B cell (primary cell): ENCODE measurements at regions not wholly inside any gene's neighbourhood (a gene's known extent, or its start where the extent isn't known, plus 50 kb on each side); places are given as distances from the start of the nearest gene placed in this dataset.

Source experiments
- ATAC-seq: fragments of 200-7000 bp; cut with Tn5 transposase; one replicate; pipeline ENCODE4 v1.10.0; 2021; ENCODE audit warnings: low read depth, mild to moderate bottlenecking, moderate number of reproducible peaks, moderate library complexity
- CTCF ChIA-PET: fragments of 350-600 bp; sonication (Branson Sonifier 250); formaldehyde crosslinking; loops from one replicate; lab custom pipeline; 2021; ENCODE audit warnings: antibody characterized with exemption, inconsistent platforms; lab: Charles Lee
- POLR2A ChIA-PET: fragments of 350-600 bp; sonication (Branson Sonifier 250); formaldehyde crosslinking; loops from one replicate; lab custom pipeline; 2021; ENCODE audit warnings: antibody characterized with exemption; lab: Charles Lee
- DNase-seq: peaks from one replicate; pipeline ENCODE4 v3.0.0; 2013
- H2AFZ ChIP-seq: 2 replicates; pipeline ENCODE4 v1.6.1; 2012; ENCODE audit warnings: mild to moderate bottlenecking, low read depth, low read length; ENCODE audit not compliant: insufficient read depth, poor library complexity, severe bottlenecking
- H3K27ac ChIP-seq, 2 donors: 1 replicate in 1 of 2; 2 replicates in 1 of 2; pipeline ENCODE4 v1.5.1; 2012 to 2013; ENCODE audit warnings: low read length in 2 of 2, mild to moderate bottlenecking in 2 of 2, moderate library complexity in 1 of 2
- H3K27me3 ChIP-seq, 4 experiments: fragments of 200-600 bp in 1 of 4; sonication (generic) in 1 of 4; replicated peaks in 1 of 4; 1 replicate in 2 of 4; 2 replicates in 2 of 4; pipeline versions ENCODE4 v1.6.1 to v1.7.0; 2013 to 2016; ENCODE audit warnings: low read length in 3 of 4, mild to moderate bottlenecking in 2 of 4, mixed read lengths in 1 of 4, moderate library complexity in 1 of 4; ENCODE audit not compliant: insufficient read depth in 4 of 4, control insufficient read depth in 3 of 4; ENCODE audit errors: control extremely low read depth in 1 of 4
- H3K36me3 ChIP-seq, 2 experiments: replicated peaks in 1 of 2; 1 replicate in 1 of 2; 2 replicates in 1 of 2; pipeline versions ENCODE4 v1.6.1 to v1.7.1; 2013; ENCODE audit warnings: low read length in 1 of 2; ENCODE audit not compliant: insufficient read depth in 2 of 2, control insufficient read depth in 1 of 2; ENCODE audit errors: control extremely low read depth in 1 of 2, extremely low read depth in 1 of 2
- H3K4me1 ChIP-seq, 2 donors: fragments of 200-600 bp in 1 of 2; sonication (generic) in 1 of 2; 1 replicate in 1 of 2; 2 replicates in 1 of 2; pipeline versions ENCODE4 v1.5.1 to v1.6.1; 2013 to 2017; ENCODE audit warnings: low read length in 2 of 2; ENCODE audit not compliant: control insufficient read depth in 2 of 2, insufficient read depth in 2 of 2
- H3K4me2 ChIP-seq: replicated peaks from 2 replicates; pipeline ENCODE3; 2012; ENCODE audit warnings: mild to moderate bottlenecking, low read depth, low read length; ENCODE audit not compliant: poor library complexity, severe bottlenecking
- H3K4me3 ChIP-seq, 5 experiments: fragments of 200-600 bp in 1 of 5; sonication (generic) in 1 of 5; 1 replicate in 3 of 5; 2 replicates in 2 of 5; pipeline versions ENCODE4 v1.5.1 to v1.7.0; 2011 to 2016; ENCODE audit warnings: low read length in 4 of 5, mild to moderate bottlenecking in 4 of 5, low read depth in 2 of 5, control low read depth in 1 of 5, moderate library complexity in 1 of 5; ENCODE audit not compliant: insufficient read depth in 1 of 5; ENCODE audit errors: control extremely low read depth in 1 of 5, extremely low read depth in 1 of 5
- H3K79me2 ChIP-seq: fragments of 200-600 bp; sonication (generic); one replicate; pipeline ENCODE4 v1.6.0; 2016; ENCODE audit warnings: low read length; ENCODE audit not compliant: control insufficient read depth, insufficient read depth
- H3K9ac ChIP-seq: fragments of 200-600 bp; sonication (generic); 2 replicates; pipeline ENCODE4 v1.6.1; 2017; ENCODE audit warnings: mild to moderate bottlenecking, low read length, moderate library complexity
- H3K9me3 ChIP-seq, 3 donors: one replicate each; pipeline versions ENCODE4 v1.6.1 to v1.7.1; 2013; ENCODE audit warnings: low read length in 2 of 3; ENCODE audit not compliant: control insufficient read depth in 2 of 3, insufficient read depth in 1 of 3; ENCODE audit errors: control extremely low read depth in 1 of 3
- H4K20me1 ChIP-seq: 2 replicates; pipeline ENCODE4 v1.6.0; 2012; ENCODE audit warnings: mild to moderate bottlenecking, low read length; ENCODE audit not compliant: insufficient read depth, control insufficient read depth, poor library complexity, severe bottlenecking
- H3K27ac Mint-ChIP-seq: one replicate; pipeline ENCODE4 v1.8.0; 2021; ENCODE audit warnings: mixed read lengths
- H3K27me3 Mint-ChIP-seq: one replicate; pipeline ENCODE4 v1.8.0; 2021; ENCODE audit warnings: mixed read lengths
- H3K4me1 Mint-ChIP-seq: one replicate; pipeline ENCODE4 v1.8.0; 2021; ENCODE audit warnings: mixed read lengths
- H3K4me3 Mint-ChIP-seq: one replicate; pipeline ENCODE4 v1.8.0; 2021; ENCODE audit warnings: mixed read lengths
- H3K9me3 Mint-ChIP-seq: one replicate; pipeline ENCODE4 v1.8.0; 2022; ENCODE audit warnings: mixed read lengths; ENCODE audit not compliant: insufficient read depth
- CTCF ChIP-seq: fragments of 200-600 bp; IDR thresholded peaks from one replicate; pipeline ENCODE4 v1.8.0; 2022; ENCODE audit warnings: antibody characterized with exemption, mild to moderate bottlenecking
- EZH2 ChIP-seq: IDR thresholded peaks from 2 replicates; pipeline ENCODE4 v1.6.1; 2012; ENCODE audit warnings: borderline replicate concordance, low read depth, mild to moderate bottlenecking, moderate library complexity, low read length; ENCODE audit not compliant: insufficient read depth, poor library complexity, severe bottlenecking
- WGBS: methylation state at CpG from one replicate; pipeline ENCODE4 v1.1.5; 2013; ENCODE audit warnings: missing lambda C conversion rate; ENCODE audit not compliant: insufficient coverage; 5-methylcytosine and 5-hydroxymethylcytosine counted together
- intact Hi-C: fragments of 100-400 bp; cut with micrococcal nuclease; formaldehyde crosslinking; loops from one replicate; pipeline ENCODE4 v1.10.0; 2022

- peaks cover 3% of the 10 kb centered on the region for H3K4me1 Mint-ChIP-seq
- ChIA-PET POLR2A (no interaction called here), CTCF (no interaction called here)
- intact Hi-C loops = no loop called here
- H3K36me3 ChIP-seq = no peaks in the 10 kb centered on the region
- H3K9me3 ChIP-seq = no peaks in the 10 kb centered on the region
- DNase-seq (no peak), ATAC-seq (no peak)
- H3K9ac ChIP-seq = no peak overlapping the region
- no peaks in the 10 kb centered on the region for H3K27me3 ChIP-seq
- no peaks in the 10 kb centered on the region for H3K4me1 ChIP-seq
- H2AFZ ChIP-seq = no peak overlapping the region
- no peak overlapping the region for H3K4me2 ChIP-seq
- no peak overlapping the region for H3K4me3 ChIP-seq
- peaks cover 5% of the 10 kb centered on the region for H3K9me3 Mint-ChIP-seq
- no peaks in the 10 kb centered on the region for H4K20me1 ChIP-seq
- no peak for TF ChIP-seq CTCF
- TF ChIP-seq EZH2 = no peak
- 100% methylated on average over 1 of the region's 3 CpGs for WGBS
- H3K27ac ChIP-seq = no peak overlapping the region
- no peak overlapping the region for H3K4me3 Mint-ChIP-seq
- H3K27me3 Mint-ChIP-seq = peaks cover 28% of the 10 kb centered on the region
- H3K27ac Mint-ChIP-seq = no peak overlapping the region
- H3K79me2 ChIP-seq = no peaks in the 10 kb centered on the region
These were observed 129.5 kb upstream of the STT3B start for GRCh38 chr3:31403197-31403596.

GRCh38 chr3:31404871-31405270 is 127.9 kb upstream of the STT3B start:
- Histone ChIP-seq H3K79me2 (no peaks in the 10 kb centered on the region), H3K4me1 (no peaks in the 10 kb centered on the region), H3K36me3 (no peaks in the 10 kb centered on the region), H3K4me3 (no peak overlapping the region), H3K27me3 (no peaks in the 10 kb centered on the region), H3K9ac (no peak overlapping the region), H3K27ac (no peak overlapping the region), H3K9me3 (no peaks in the 10 kb centered on the region), H3K4me2 (no peak overlapping the region), H4K20me1 (no peaks in the 10 kb centered on the region), H2AFZ (no peak overlapping the region)
- WGBS = no CpG with 5 or more reads among the region's 1 CpG
- no peak for DNase-seq
- Mint-ChIP-seq H3K9me3 (peaks cover 5% of the 10 kb centered on the region), H3K4me3 (no peak overlapping the region), H3K4me1 (peaks cover 3% of the 10 kb centered on the region), H3K27ac (no peak overlapping the region), H3K27me3 (peaks cover 28% of the 10 kb centered on the region)
- CTCF ChIA-PET = interaction anchor here (0.9 kb wide), 1 partner anchor 739 kb away, joined by 3 read pairs; no protein-coding TSS in a partner anchor
- intact Hi-C loops = no loop called here
- TF ChIP-seq CTCF (no peak), EZH2 (no peak)
- ATAC-seq = no peak
- POLR2A ChIA-PET = no interaction called here
